B cell (primary cell): ENCODE measurements at regions not wholly inside any gene's neighbourhood (a gene's known extent, or its start where the extent isn't known, plus 50 kb on each side); places are given as distances from the start of the nearest gene placed in this dataset.

Source experiments
- EZH2 ChIP-seq: IDR thresholded peaks from 2 replicates; pipeline ENCODE4 v1.6.1; 2012; ENCODE audit warnings: borderline replicate concordance, low read depth, mild to moderate bottlenecking, moderate library complexity, low read length; ENCODE audit not compliant: insufficient read depth, poor library complexity, severe bottlenecking
- TF ChIP-seq, protein P1 (sequence below): fragments of 200-600 bp; IDR thresholded peaks from one replicate; pipeline ENCODE4 v1.8.0; 2022; ENCODE audit warnings: antibody characterized with exemption, mild to moderate bottlenecking

DNA sequence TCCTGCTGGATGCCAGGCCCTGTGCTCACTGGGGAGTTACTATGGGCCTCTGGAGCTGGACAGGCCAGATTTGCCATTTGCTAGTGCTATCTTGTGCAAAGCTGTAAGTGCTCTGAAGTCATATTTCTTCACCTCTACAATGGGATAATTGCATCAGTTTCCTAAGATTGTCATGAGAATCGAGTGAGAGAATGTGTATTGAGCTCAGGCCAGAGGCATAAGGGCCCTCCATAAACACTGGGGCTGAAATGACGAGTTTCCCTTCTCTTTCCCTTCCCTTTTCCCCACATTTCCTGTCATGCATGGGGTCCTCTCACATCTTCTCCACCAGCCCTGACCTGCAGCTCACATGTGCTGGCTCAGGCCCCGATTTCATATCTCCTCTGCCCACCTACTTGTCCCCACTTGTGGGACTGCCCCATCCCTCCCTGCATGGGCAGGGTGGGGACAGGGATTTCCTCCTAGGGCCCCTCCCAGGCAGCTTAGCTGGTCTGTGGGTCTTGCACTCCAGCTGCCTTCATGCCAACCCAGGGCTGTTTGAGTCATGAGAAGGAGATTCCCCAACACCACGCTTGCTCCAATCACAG lies 358.8 kb downstream of the MID1IP1 start:
- TF ChIP-seq, protein P1, sequence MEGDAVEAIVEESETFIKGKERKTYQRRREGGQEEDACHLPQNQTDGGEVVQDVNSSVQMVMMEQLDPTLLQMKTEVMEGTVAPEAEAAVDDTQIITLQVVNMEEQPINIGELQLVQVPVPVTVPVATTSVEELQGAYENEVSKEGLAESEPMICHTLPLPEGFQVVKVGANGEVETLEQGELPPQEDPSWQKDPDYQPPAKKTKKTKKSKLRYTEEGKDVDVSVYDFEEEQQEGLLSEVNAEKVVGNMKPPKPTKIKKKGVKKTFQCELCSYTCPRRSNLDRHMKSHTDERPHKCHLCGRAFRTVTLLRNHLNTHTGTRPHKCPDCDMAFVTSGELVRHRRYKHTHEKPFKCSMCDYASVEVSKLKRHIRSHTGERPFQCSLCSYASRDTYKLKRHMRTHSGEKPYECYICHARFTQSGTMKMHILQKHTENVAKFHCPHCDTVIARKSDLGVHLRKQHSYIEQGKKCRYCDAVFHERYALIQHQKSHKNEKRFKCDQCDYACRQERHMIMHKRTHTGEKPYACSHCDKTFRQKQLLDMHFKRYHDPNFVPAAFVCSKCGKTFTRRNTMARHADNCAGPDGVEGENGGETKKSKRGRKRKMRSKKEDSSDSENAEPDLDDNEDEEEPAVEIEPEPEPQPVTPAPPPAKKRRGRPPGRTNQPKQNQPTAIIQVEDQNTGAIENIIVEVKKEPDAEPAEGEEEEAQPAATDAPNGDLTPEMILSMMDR, result no peak
- no peak for TF ChIP-seq EZH2
